PC-3 (cell line): ENCODE measurements at regions not wholly inside any gene's neighbourhood (a gene's known extent, or its start where the extent isn't known, plus 50 kb on each side); places are given as distances from the start of the nearest gene placed in this dataset.
"Not testable (repeated sequence)": the region's sequence is repeated elsewhere in the genome, so short reads cannot be mapped to it uniquely, and the experiment has no call there.

Experiments used
- ATAC-seq: fragments of 200-7000 bp; cut with Tn5 transposase; 2 replicates; pipeline ENCODE4 v1.9.1; 2020; ENCODE audit warnings: mild to moderate bottlenecking, moderate library complexity
- BruUV-seq: library from RNA; stranded (reverse); fragments of 400-500 nt; replicated peaks from 2 replicates; lab custom pipeline; 2021; lab: Mats Ljungman, UMichigan
- CTCF ChIA-PET: fragments of 300-600 bp; sonication (Branson Sonifier 250); formaldehyde crosslinking; loops from one replicate; lab custom pipeline; 2022; ENCODE audit warnings: antibody characterized with exemption; lab: Charles Lee
- POLR2A ChIA-PET: fragments of 300-600 bp; sonication (Branson Sonifier 250); formaldehyde crosslinking; loops from one replicate; lab custom pipeline; 2022; ENCODE audit warnings: antibody characterized with exemption; ENCODE audit not compliant: unreplicated experiment; lab: Charles Lee
- DNase-seq: peaks from one replicate; pipeline ENCODE4 v3.0.0-alpha.2; 2015
- H2AFZ ChIP-seq: fragments of 300-600 bp; sonication (generic); 2 replicates; pipeline ENCODE4 v1.6.0; 2016; ENCODE audit warnings: antibody characterized with exemption, low read length
- H3F3A ChIP-seq: fragments of 300-600 bp; sonication (generic); one replicate; pipeline ENCODE4 v1.6.0; 2017; ENCODE audit warnings: antibody characterized with exemption, low read length, control low read depth, mild to moderate bottlenecking; ENCODE audit not compliant: unreplicated experiment
- H3K27ac ChIP-seq: fragments of 300-600 bp; sonication (generic); 2 replicates; pipeline ENCODE4 v1.5.1; 2016; ENCODE audit warnings: mild to moderate bottlenecking, low read length
- H3K27me3 ChIP-seq: fragments of 300-600 bp; sonication (generic); 2 replicates; pipeline ENCODE4 v1.6.1; 2016; ENCODE audit warnings: low read length, mixed read lengths
- H3K36me3 ChIP-seq: fragments of 300-600 bp; sonication (generic); 2 replicates; pipeline ENCODE4 v1.6.1; 2016; ENCODE audit warnings: low read depth, mixed run types, low read length, mixed read lengths
- H3K4me1 ChIP-seq: fragments of 300-600 bp; sonication (generic); 2 replicates; pipeline ENCODE4 v1.5.1; 2016; ENCODE audit warnings: low read length; ENCODE audit not compliant: insufficient read depth
- H3K4me2 ChIP-seq: fragments of 300-600 bp; sonication (generic); 2 replicates; pipeline ENCODE4 v1.6.0; 2016; ENCODE audit warnings: low read length
- H3K4me3 ChIP-seq: fragments of 300-600 bp; sonication (generic); 2 replicates; pipeline ENCODE4 v1.5.1; 2016; ENCODE audit warnings: mild to moderate bottlenecking, low read length, mixed read lengths
- H3K79me2 ChIP-seq: fragments of 300-600 bp; sonication (generic); 2 replicates; pipeline ENCODE4 v1.6.1; 2017; ENCODE audit warnings: low read length, mixed read lengths
- H3K9ac ChIP-seq: fragments of 300-600 bp; sonication (generic); 2 replicates; pipeline ENCODE4 v1.6.0; 2016; ENCODE audit warnings: mild to moderate bottlenecking, low read length
- H3K9me2 ChIP-seq: fragments of 300-600 bp; sonication (generic); replicated peaks from 2 replicates; pipeline ENCODE4 v1.6.1; 2016; ENCODE audit warnings: mixed run types, low read length, mixed read lengths
- H3K9me3 ChIP-seq: fragments of 300-600 bp; sonication (generic); 2 replicates; pipeline ENCODE4 v1.6.1; 2016; ENCODE audit warnings: low read length, mixed read lengths
- H4K20me1 ChIP-seq: fragments of 300-600 bp; sonication (generic); 2 replicates; pipeline ENCODE4 v1.6.1; 2016; ENCODE audit warnings: low read length, mixed read lengths
- CTCF ChIP-seq: fragments of 300-600 bp; sonication (generic); conservative IDR thresholded peaks from 2 replicates; pipeline ENCODE4 v1.5.1; 2017; ENCODE audit warnings: antibody characterized with exemption, low read depth, mild to moderate bottlenecking, low read length
- EZH2 ChIP-seq: fragments of 300-600 bp; sonication (generic); IDR thresholded peaks from one replicate; pipeline ENCODE4 v1.6.1; 2017; ENCODE audit warnings: antibody characterized with exemption, mild to moderate bottlenecking, low read length; ENCODE audit not compliant: unreplicated experiment
- EZH2phosphoT487 ChIP-seq: fragments of 300-600 bp; sonication (generic); IDR thresholded peaks from 2 replicates; pipeline ENCODE4 v1.6.1; 2018; ENCODE audit warnings: mild to moderate bottlenecking, antibody characterized with exemption, low read length, borderline replicate concordance
- intact Hi-C: fragments of 100-400 bp; cut with micrococcal nuclease; formaldehyde crosslinking; loops from 2 replicates; pipeline ENCODE4 v1.9.0; 2023

GRCh38 chr2:136319237-136319636 lies 201.3 kb upstream of the CXCR4 start:
- no peaks in the 10 kb centered on the region for H3K79me2 ChIP-seq
- no peaks in the 10 kb centered on the region for H3F3A ChIP-seq
- ATAC-seq (no peak), DNase-seq (no peak)
- H3K9me2 ChIP-seq: no peaks in the 10 kb centered on the region
- peaks cover 58% of the 10 kb centered on the region for H3K27me3 ChIP-seq
- no peak overlapping the region for H3K27ac ChIP-seq
- H3K4me1 ChIP-seq: no peaks in the 10 kb centered on the region
- H3K36me3 ChIP-seq: no peaks in the 10 kb centered on the region
- no peaks in the 10 kb centered on the region for H4K20me1 ChIP-seq
- intact Hi-C loops: no loop called here
- TF ChIP-seq EZH2: no peak
- no peak for TF ChIP-seq EZH2phosphoT487
- no peak for TF ChIP-seq CTCF
- ChIA-PET POLR2A (no interaction called here), CTCF (no interaction called here)
- no peak overlapping the region for H3K4me2 ChIP-seq
- no peak overlapping the region for H3K9ac ChIP-seq
- BruUV-seq: no TSS peak
- no peaks in the 10 kb centered on the region for H3K9me3 ChIP-seq
- no peak overlapping the region for H3K4me3 ChIP-seq
- H2AFZ ChIP-seq: no peak overlapping the region

- DNase-seq (no peak), ATAC-seq (no peak)
- peaks cover 71% of the 10 kb centered on the region for H3K27me3 ChIP-seq
- POLR2A ChIA-PET: no interaction called here
- H3K4me1 ChIP-seq: no peaks in the 10 kb centered on the region
- H3K9ac ChIP-seq: no peak overlapping the region
- H3K4me3 ChIP-seq: no peak overlapping the region
- H3K36me3 ChIP-seq: no peaks in the 10 kb centered on the region
- no peaks in the 10 kb centered on the region for H3K9me2 ChIP-seq
- BruUV-seq: no TSS peak
- no peaks in the 10 kb centered on the region for H3K79me2 ChIP-seq
- intact Hi-C loops: no loop called here
- H3K9me3 ChIP-seq: no peaks in the 10 kb centered on the region
- no peak for TF ChIP-seq EZH2phosphoT487
- TF ChIP-seq EZH2: no peak
- TF ChIP-seq CTCF: no peak
- H3K4me2 ChIP-seq: no peak overlapping the region
- no peak overlapping the region for H3K27ac ChIP-seq
- H2AFZ ChIP-seq: no peak overlapping the region
- H4K20me1 ChIP-seq: no peaks in the 10 kb centered on the region
- CTCF ChIA-PET: no interaction called here
- no peaks in the 10 kb centered on the region for H3F3A ChIP-seq
Measured at GRCh38 chr2:136314240-136314639, 196.3 kb upstream of the CXCR4 start.

- H3K4me3 ChIP-seq, H3K27ac ChIP-seq, H3K36me3 ChIP-seq, H2AFZ ChIP-seq, H4K20me1 ChIP-seq, POLR2A ChIA-PET, H3K9me3 ChIP-seq, CTCF ChIA-PET, ATAC-seq, intact Hi-C loops, H3K9ac ChIP-seq, H3K4me1 ChIP-seq, DNase-seq, H3K79me2 ChIP-seq, BruUV-seq, H3K9me2 ChIP-seq, H3K4me2 ChIP-seq, H3F3A ChIP-seq: not testable (repeated sequence)
- peaks cover 73% of the 10 kb centered on the region for H3K27me3 ChIP-seq
Measured at GRCh38 chr2:136312568-136312967, 194.6 kb upstream of the CXCR4 start.
